ENCODE measurements at regions not wholly inside any gene's neighbourhood (a gene's known extent, or its start where the extent isn't known, plus 50 kb on each side); places are given as distances from the start of the nearest gene placed in this dataset.
"Not testable (repeated sequence)": the region's sequence is repeated elsewhere in the genome, so short reads cannot be mapped to it uniquely, and the experiment has no call there.

DNA sequence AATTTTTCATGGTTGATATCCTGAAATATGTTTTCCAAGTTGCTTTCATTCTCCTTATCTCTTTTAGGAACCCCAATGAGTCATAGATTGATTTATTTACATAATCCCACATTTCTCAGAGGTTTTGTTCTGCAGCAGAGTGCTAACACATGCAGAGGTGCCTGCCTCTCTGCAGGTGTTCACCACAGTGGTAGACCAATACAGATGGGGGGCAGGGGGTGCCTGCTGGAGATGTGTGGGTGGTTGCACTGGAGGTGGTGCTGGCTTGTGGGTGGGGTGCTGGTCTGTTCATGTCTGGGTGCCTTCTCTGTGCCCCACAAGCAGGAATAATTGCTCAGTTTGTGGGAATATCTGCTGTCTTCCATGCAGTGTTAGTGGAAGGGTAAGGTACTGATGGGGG, 131.1 kb downstream of the JRKL start:
- DNase-seq (ENCODE audit: low spot score), result no peak

DNA sequence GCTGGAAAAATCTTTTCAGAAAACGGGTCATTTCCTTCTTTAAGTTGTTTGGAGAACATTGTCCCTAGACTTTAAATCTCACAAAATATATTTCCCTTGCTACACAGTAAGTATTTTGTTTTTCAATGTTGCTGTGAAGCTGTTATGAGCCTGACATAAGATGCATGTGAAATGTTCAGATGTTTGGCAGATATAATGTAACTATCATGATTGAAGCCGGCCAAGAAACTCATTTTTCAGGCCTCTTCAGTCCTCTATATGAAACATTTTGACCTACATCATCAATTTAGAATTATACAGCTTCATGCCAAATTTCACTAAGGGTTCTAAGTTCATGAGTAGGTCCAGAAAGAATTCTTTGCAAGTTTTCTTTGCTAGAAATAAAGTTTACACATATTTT, 133.8 kb downstream of the JRKL start:
- DNase-seq (ENCODE audit: low spot score), result no peak

DNA sequence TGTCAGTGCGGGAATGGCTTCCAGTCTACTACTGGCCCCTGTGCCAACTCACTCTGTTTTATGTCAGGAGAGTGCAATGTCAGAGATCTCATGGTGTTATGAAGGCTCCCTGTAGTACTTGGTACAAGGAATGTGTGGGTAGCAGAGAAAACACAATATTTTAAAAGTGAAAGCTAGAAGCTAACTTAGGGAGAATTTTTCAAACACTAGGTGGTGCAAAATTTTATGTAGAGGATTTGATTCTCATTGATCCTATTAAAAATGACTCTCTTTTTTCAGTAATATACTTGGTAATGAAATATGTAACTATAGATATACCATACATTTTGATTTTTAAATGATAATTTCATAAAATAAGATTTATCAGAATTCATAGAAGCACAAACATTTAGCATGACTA, 134.7 kb downstream of the JRKL start:
- no peak for DNase-seq (ENCODE audit: low spot score)

DNA sequence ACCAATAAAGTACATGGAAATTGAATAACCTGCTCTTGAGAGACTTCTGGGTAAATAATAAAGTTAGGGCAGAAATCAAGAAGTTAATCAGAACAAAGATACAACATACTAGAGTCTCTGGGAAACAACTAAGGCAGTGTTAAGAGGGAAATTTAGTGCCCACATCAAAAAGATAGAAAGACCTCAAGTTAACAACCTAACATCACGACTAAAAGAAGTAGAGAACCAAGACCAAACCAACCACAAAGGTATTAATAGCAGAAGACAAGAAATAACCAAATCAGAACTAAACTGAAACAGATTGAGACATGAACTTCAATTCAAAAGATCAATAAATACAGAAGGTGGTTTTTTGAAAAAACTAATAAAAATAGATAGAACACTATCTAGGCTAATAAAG, 140.7 kb downstream of the JRKL start:
- no peak for DNase-seq (ENCODE audit: low spot score)

DNA sequence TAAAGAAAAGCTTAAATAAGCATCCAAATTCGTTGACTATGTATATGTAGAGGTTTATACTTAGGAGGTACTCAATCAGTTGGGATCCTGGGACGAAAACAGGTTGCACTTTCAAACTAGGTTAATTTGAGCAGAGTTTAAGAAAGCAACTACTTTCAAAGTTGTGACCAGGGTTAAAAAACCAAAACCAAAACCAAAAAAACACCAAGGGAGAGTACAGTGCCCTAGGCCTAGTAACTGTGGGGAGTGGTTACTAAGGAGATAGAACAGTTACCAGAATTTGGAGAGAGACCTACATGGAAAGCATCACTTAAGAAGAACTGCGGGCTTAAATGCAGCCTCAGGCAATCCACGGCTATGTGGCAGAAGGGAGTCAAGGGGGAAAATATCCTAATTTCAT, 148.3 kb downstream of the JRKL start:
- no peak for DNase-seq (ENCODE audit: low spot score)

DNA sequence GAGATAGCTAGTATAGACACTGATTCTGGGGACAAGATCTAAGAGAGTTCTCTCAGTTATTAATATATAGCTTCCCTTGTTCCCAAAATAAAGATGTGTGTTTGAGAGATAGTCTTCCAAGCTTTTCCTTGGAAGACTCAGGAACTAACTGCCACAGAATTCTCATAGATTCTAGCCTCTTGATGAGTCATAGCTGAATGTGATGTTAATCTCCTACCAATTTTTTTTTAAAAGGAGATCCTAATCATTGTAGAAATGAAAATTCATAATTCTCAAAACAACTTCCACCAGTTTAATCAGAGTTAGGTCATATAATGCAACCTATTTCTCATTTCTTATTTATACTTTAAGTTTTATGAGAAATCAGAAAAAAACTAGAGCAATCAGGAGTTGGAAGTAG, 148.8 kb downstream of the JRKL start:
- no peak for DNase-seq (ENCODE audit: low spot score)

DNA sequence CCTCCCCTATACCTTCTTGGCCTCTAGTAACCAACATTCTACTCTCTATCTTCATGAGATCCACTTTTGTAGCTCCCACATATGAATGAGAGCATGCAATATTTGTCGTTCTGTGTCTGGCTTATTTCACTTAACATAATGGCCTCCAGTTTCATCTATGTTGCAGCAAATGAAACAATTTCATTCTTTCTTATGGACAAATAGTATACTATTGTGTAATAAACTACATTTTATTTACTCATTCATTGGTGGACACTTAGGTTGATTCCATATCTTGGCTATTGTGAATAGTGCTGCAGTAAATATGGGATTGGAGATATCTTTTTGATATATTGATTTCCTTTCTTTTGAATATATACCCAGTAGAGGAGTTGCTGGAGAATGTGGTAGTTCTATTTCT, 151.1 kb downstream of the JRKL start:
- no peak for DNase-seq (ENCODE audit: low spot score)

DNA sequence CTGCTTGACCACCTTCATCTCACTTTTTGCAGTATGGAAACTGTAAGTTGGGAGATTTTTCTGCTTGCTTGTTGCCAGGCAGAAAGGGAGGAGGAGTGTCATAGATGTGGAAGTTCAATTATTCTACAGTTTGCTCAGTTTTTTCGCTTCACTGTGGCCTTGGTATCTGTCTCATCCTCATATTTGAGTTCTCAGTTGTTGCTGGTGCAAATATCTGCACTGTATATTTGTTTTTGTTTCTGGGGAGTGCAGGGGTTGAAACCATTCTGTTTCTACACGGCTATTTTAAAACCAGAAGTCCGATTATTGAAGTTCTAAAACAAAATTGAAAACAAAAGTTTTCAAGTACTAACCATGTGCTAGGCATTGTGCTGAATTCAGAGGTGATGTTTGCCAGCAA, 153.4 kb downstream of the JRKL start:
- DNase-seq (ENCODE audit: low spot score), result no peak

DNA sequence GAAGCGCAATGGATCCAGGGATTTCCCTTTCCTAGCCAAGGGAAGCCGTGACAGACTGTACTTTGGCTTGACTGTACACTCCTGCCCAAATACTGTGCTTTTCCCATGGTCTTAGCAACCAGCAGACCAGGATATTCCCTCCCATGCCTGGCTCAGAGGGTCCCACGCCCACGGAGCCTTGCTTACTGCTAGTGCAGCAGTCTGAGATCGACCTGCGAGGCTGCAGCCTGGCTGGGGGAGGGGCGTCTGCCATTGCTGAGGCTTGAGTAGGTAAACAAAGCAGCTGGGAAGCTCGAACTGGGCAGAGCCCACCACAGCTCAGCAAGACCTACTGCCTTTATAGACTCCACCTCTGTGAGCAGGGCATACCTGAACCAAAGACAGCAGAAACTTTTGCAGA, 155.4 kb downstream of the JRKL start:
- not testable (repeated sequence) for DNase-seq (ENCODE audit: low spot score)

DNA sequence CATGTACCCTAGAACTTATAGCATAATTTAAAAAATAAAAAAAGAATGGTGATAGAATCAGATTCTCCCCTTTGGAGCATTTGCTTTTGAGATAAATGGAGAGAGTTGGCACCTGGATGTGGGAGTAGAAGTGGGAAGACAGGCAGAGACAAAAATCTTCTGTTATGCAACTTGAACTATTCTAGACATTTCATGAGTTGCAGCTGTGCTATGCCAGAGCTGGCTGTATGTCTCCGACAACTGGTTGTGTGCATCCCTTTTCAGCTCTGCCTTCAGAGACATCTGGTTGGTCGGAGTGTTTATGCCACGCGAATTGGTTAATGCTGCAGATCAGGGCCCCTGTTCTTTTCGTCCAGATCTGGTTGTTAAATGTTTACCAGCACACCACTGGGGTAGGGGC, 161.3 kb downstream of the JRKL start:
- no peak for DNase-seq (ENCODE audit: low spot score)

DNA sequence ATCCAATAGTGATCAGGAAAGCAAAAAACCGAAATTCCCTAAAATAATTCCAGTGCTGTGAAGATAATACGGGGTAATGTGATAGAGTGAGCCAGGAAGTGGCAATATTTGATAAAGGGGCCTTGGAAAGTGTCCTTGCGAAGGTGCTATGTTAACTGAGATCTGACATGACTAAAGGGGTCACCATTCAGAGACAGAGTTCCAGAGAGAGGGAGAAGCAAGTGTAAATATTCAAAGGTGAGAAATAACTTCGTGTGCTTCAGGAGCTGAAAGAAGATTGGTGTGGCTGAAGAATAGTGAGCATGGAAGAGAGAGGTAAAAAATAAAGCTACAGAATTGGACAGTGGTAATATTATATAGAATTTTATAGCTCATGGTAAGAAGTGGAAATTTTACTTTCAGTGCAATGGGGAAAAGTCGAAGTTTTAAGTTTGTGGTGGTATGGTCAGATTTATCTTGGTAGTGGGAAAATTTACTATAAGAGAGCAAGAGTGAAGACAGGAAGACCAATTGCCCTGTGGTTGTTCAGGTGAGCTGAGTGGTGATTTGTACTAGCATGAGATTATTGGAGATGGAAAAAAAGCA, 164.5 kb downstream of the JRKL start:
- no peak for DNase-seq (ENCODE audit: low spot score)

DNA sequence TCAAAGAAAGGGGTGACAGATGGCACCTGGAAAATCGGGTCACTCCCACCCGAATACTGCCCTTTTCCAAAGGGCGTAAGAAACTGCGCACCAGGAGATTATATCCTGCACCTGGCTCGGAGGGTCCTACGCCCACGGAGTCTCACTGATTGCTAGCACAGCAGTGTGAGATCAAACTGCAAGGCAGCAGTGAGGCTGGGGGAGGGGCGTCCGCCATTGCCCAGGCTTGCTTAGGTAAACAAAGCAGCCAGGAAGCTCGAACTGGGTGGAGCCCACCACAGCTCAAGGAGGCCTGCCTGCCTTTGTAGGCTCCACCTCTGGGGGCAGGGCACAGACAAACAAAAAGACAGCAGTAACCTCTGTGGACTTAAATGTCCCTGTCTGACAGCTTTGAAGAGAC, 166.0 kb downstream of the JRKL start:
- not testable (repeated sequence) for DNase-seq (ENCODE audit: low spot score)

DNA sequence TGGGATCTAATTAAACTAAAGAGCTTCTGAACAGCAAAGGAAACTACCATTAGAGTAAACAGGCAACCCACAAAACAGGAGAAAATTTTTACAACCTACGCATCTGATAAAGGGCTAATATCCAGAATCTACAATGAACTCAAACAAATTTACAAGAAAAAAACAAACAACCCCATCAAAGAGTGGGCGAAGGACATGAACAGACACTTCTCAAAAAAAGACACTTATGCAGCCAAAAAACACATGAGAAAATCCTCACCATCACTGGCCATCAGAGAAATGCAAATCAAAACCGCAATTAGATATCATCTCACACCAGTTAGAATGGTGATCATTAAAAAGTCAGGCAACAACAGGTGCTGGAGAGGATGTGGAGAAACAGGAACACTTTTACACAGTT, 170.9 kb downstream of the JRKL start:
- DNase-seq (ENCODE audit: low spot score), result not testable (repeated sequence)

DNA sequence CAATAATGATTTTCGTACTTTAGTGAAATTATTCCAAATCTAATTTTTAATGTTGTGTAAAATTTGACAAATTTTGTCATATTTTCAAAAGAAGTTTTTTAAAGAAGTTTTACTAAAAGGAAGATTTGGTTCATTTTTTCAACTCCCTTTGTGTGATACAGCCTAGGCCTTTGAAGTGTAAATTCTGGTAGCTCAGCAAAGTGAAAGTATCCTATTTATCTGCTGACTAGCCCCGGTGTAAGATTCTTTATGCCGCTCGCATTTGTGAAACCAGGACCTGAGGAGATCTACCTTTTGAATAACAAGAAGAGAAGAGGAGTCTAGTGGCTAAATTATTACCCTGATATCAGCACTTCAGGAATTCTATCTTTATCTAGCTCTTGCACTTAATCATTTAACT, 177.4 kb downstream of the JRKL start:
- no peak for DNase-seq (ENCODE audit: low spot score)

DNA sequence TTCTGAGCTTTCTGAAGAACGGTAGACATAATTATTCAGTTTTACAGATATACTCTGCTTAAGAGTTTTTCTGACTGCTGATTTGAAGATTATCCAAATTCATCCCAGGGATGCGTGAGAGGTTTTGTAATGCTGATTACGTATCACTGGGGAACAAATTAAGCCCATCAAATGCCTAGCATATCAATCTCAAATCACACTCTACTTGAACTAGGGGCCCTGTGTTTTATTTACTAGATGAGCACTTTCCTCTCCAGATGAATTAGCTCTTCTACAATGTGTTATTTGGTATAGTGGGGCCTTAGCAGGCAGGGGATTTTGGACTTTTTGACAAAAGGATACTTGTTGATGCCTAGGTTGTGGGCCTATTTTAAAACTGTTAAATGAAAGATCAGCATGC, 177.9 kb downstream of the JRKL start:
- DNase-seq (ENCODE audit: low spot score), result no peak

DNA sequence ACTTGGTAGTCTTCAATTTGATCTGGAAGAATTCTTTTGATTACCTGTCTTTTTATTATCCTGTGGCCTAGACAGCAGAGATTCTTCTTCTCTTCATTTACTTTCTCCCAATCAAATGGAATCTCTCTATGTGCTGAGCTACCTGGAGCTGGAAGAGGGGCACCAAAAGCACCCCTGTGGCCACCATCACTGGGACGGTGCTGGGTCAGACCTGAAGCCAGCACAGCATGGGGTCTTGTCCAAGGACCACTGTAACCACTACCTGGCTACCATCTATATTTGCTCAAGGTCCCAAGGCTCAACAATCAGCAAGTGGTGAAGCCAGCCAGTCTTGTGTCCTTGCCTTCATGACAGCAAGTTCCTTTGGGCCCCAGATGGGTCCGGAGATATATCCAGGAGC, 186.6 kb downstream of the JRKL start:
- DNase-seq (ENCODE audit: low spot score), result no peak

DNA sequence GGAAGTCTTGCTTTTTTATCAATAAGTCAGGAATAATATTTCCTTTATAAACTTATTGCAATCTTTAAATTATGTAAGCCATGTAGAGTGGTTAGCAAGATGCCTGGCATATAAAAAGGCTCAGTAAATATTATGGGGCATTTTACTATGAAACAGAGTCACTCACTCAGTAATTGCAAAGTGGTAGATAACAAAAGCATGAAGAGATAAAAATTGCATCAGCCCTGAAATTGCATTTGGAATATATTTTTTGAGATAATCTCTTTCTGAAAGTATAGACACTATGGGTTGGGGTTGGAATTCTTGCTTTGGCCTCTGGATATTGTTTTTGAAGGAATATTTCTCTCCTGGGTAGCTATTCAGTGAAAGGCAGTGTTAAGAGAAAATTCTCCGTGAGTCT, 188.6 kb downstream of the JRKL start:
- no peak for DNase-seq (ENCODE audit: low spot score)

DNA sequence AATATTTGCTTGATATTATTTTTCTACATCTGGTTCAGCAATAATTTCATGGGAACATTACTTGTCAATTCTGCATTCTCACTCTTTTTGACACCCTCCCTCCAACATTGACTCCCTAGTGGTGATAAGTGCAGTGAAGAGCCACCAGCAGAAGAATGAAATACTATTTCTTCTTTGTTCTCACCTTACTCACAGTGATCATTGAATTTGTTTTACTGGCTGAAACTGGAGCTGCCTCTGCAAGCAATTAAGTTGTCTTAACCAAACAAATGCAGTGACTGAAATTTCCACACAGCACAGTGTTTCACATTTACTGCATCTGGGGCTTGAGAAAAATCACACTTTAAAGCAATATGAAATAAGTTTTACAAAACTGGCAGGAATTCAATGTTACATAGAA, 189.8 kb downstream of the JRKL start:
- no peak for DNase-seq (ENCODE audit: low spot score)

DNA sequence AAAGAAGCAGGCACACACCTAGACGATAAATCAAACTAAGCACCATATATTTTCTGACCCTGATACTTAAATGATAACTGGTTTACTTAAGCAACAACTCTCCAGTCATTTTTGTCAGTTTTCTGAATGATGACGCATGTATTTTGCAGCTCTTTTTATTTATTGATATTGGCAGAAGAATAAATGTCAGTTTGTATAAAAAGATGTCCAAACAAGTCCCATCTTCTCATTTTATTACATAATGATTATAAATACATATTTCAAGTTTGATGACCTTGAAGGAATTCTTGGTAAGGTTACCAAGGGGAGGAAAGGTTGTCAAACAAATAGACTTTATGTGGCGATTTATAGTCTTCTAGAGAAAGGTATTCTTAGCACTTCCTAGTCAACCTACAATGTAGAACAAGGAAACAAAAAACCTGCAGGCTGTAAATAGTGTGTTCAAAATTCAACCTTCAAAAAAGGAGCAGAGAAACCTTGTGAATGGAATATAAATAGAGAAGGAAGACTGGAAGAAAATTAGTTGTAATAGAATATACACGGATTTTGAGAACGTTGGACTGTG, 190.7 kb downstream of the JRKL start:
- no peak for DNase-seq (ENCODE audit: low spot score)

DNA sequence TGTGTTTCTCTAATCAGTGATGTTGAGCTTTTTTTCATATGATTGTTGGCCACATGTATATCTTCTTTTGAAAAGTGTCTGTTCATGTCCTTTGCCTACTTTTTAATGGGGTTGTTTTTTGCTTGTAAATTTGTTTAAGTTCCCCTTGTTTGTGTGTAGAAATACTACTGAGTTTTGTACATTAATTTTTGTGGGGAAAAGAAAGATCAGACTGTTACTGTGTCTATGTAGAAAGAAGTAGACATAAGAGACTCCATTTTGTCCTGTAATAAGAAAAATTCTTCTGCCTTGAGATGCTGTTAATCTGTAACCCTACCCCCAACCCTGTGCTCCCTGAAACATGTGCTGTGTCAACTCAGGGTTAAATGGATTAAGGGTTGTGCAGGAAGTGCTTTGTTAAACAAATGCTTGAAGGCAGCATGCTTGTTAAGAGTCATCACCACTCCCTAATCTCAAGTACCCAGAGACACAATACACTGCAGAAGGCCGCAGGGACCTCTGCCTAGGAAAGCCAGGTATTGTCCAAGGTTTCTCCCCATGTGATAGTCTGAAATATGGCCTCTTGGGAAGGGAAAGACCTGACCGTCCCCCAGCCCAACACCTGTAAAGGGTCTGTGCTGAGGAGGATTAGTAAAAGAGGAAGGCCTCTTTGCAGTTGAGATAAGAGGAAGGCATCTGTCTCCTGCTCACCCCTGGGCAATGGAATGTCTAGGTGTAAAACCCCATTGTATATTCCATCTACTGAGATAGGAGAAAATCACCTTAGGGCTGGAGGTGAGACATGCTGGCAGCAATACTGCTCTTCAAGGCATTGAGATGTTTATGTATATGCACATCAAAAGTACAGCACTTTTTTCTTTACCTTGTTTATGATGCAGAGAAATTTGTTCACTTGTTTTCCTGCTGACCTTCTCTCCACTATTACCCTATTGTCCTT, 196.4 kb downstream of the JRKL start:
- DNase-seq (ENCODE audit: low spot score), result not testable (repeated sequence)

DNA sequence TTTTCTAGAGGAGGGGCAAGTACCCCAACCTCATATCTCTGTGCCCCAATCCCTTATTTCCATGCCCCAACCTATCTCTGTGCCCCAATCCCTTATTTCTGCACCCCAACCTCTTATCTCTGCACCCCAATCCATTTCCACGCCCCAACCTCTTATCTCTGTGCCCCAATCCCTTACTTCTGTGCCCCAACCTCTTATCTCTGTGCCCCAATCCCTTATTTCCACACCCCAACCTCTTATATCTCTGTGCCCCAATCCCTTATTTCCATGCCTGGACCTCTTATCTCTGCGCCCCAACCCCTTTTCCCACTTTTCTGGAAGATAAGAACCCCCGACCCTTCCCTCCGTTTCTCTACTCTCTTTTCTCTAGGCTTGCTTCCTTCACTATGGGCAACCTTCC, 199.0 kb downstream of the JRKL start:
- DNase-seq (ENCODE audit: low spot score), result not testable (repeated sequence)

DNA sequence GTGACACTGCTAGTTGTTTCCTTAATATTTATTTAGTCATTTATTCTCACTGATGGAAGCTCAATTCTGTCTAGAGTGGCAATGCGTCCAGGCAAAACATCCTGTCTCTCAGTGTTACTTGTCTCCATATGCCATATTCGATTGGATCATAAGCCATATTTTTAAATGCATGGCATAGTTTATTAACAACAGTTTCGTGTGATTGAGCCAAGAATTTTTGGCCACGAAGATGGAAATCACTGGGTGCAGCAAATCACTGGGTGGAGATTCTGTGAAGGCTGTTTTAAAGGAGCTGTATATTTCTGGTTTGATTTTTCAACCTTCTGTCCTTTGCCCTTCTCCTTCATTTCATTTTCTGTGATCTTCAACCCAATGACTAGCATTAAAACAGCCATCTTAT, 205.2 kb downstream of the JRKL start:
- no peak for DNase-seq (ENCODE audit: low spot score)

DNA sequence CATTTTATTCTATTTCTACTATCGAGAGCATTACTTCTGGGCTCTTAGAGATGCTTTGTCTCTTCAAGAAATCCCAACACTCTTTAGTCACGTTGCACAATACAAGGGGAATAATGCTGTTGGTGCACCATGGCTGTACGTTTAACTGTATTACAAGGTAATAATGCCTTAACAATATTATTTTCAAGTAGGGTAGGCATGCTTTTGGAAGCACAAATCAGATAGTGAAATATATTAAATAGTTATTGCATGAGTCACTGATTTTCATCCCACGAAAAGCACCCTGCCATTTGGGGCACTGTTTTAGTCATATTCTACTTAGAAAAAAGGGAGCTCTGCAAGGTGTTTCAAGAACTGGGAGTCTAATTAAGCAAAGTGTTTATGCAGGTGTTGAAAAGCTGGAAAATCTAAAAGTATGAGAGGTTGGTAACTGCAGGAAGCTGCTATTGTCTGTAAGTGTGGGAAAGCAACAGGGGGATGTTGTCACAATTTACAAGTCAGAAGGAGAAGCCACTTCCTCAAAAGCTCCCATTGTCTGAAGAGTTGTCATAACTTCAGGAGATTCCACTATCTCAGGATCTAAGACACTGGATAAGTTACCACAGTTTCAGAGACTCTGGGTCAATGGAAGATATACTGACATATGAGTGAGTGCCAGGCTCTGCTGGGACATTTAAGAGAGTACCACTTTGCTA, 218.2 kb downstream of the JRKL start:
- no peak for DNase-seq (ENCODE audit: low spot score)
